ENCODE measurements at regions not wholly inside any gene's neighbourhood (a gene's known extent, or its start where the extent isn't known, plus 50 kb on each side); places are given as distances from the start of the nearest gene placed in this dataset.

GRCh38 chr12:34396006-34396860, 373.9 kb downstream of the ALG10 start:
- no peak for DNase-seq (ENCODE audit: low spot score)

- no peak for DNase-seq (ENCODE audit: low spot score)
Observed at GRCh38 chr12:34396861-34397590, 374.7 kb downstream of the ALG10 start.

GRCh38 chr12:34397591-34398365, 375.5 kb downstream of the ALG10 start:
- no peak for DNase-seq (ENCODE audit: low spot score)

- DNase-seq (ENCODE audit: low spot score), result no peak
Observed at GRCh38 chr12:34398366-34398705, 376.0 kb downstream of the ALG10 start.

GRCh38 chr12:34398706-34399630, 376.7 kb downstream of the ALG10 start:
- no peak for DNase-seq (ENCODE audit: low spot score)

GRCh38 chr12:34399631-34400410, 377.5 kb downstream of the ALG10 start:
- DNase-seq (ENCODE audit: low spot score), result no peak

- DNase-seq (ENCODE audit: low spot score), result no peak
Observed at GRCh38 chr12:34400411-34400881, 378.1 kb downstream of the ALG10 start.

- DNase-seq (ENCODE audit: low spot score), result no peak
Observed at GRCh38 chr12:34400986-34401658, 378.8 kb downstream of the ALG10 start.

- DNase-seq (ENCODE audit: low spot score), result no peak
Observed at GRCh38 chr12:34401659-34402227, 379.4 kb downstream of the ALG10 start.

- no peak for DNase-seq (ENCODE audit: low spot score)
Observed at GRCh38 chr12:34402228-34402898, 380.1 kb downstream of the ALG10 start.

- no peak for DNase-seq (ENCODE audit: low spot score)
Observed at GRCh38 chr12:34402899-34403705, 380.8 kb downstream of the ALG10 start.

GRCh38 chr12:34403706-34404376, 381.5 kb downstream of the ALG10 start:
- no peak for DNase-seq (ENCODE audit: low spot score)

GRCh38 chr12:34404377-34405285, 382.3 kb downstream of the ALG10 start:
- DNase-seq (ENCODE audit: low spot score), result no peak

GRCh38 chr12:34405286-34406227, 383.3 kb downstream of the ALG10 start:
- DNase-seq (ENCODE audit: low spot score), result no peak

GRCh38 chr12:34406228-34406995, 384.1 kb downstream of the ALG10 start:
- DNase-seq (ENCODE audit: low spot score), result no peak

Data from activated CD4-positive, alpha-beta T cell treated with anti-CD3 and anti-CD28 coated beads, Interleukin-2, Interleukin-4, amounts not matched to agents 100 ng/mL and 50 ng/mL, durations not matched to agents 16 hours and 8 hours (primary cell).